IMR-90 (cell line): ENCODE measurements at regions not wholly inside any gene's neighbourhood (a gene's known extent, or its start where the extent isn't known, plus 50 kb on each side); places are given as distances from the start of the nearest gene placed in this dataset.

Experiments used
- ATAC-seq: fragments of 200-7000 bp; cut with Tn5 transposase; 2 replicates; pipeline ENCODE4 v1.9.1; 2020; ENCODE audit warnings: low read depth, mild to moderate bottlenecking, moderate library complexity
- BruUV-seq: library from RNA; stranded (reverse); fragments of 400-500 nt; replicated peaks from 2 replicates; lab custom pipeline; 2021; lab: Mats Ljungman, UMichigan
- CTCF ChIA-PET: fragments of 300-600 bp; formaldehyde crosslinking; extraction: SDS; loops from one replicate; lab custom pipeline; 2021; ENCODE audit warnings: antibody characterized with exemption; lab: Yijun Ruan, JAX
- POLR2A ChIA-PET: fragments of 300-600 bp; sonication (Branson Sonifier 250); formaldehyde crosslinking; loops from one replicate; lab custom pipeline; 2022; ENCODE audit warnings: antibody characterized with exemption; ENCODE audit not compliant: unreplicated experiment; lab: Charles Lee
- DNase-seq: peaks from one replicate; pipeline ENCODE4 v3.0.0; 2013
- H2AFZ ChIP-seq: replicated peaks from 2 replicates; pipeline ENCODE3; 2013; ENCODE audit warnings: low read length, mild to moderate bottlenecking; ENCODE audit not compliant: poor library complexity
- H2AK5ac ChIP-seq: 2 replicates; pipeline ENCODE4 v1.6.1; 2013; ENCODE audit warnings: low read depth, low read length, inconsistent platforms
- H2AK9ac ChIP-seq: replicated peaks from 2 replicates; pipeline ENCODE3; 2013; ENCODE audit warnings: mild to moderate bottlenecking, low read depth, low read length, moderate library complexity; ENCODE audit not compliant: poor library complexity
- H2BK120ac ChIP-seq: 2 replicates; pipeline ENCODE4 v1.6.1; 2013; ENCODE audit warnings: low read depth, low read length, inconsistent platforms
- H2BK15ac ChIP-seq: 3 replicates; pipeline ENCODE4 v1.6.1; 2013; ENCODE audit warnings: low read depth, low read length, inconsistent platforms
- H2BK20ac ChIP-seq: 2 replicates; pipeline ENCODE4 v1.6.1; 2013; ENCODE audit warnings: low read depth, mild to moderate bottlenecking, inconsistent platforms, low read length, moderate library complexity
- H2BK5ac ChIP-seq: 2 replicates; pipeline ENCODE4 v1.6.1; 2013; ENCODE audit warnings: mild to moderate bottlenecking, low read depth, low read length, inconsistent platforms; ENCODE audit not compliant: poor library complexity, severe bottlenecking
- H3K14ac ChIP-seq: replicated peaks from 2 replicates; pipeline ENCODE4 v1.6.1; 2013; ENCODE audit warnings: low read depth, low read length, inconsistent platforms
- H3K18ac ChIP-seq: 2 replicates; pipeline ENCODE4 v1.6.1; 2013; ENCODE audit warnings: low read depth, low read length, control low read depth
- H3K23ac ChIP-seq: 2 replicates; pipeline ENCODE4 v1.6.1; 2013; ENCODE audit warnings: low read depth, low read length, inconsistent platforms
- H3K27ac ChIP-seq: 2 replicates; pipeline ENCODE4 v1.5.1; 2013; ENCODE audit warnings: mild to moderate bottlenecking, control low read depth, low read length; ENCODE audit not compliant: insufficient read depth
- H3K27me3 ChIP-seq: 2 replicates; pipeline ENCODE4 v1.6.1; 2013; ENCODE audit warnings: low read length; ENCODE audit not compliant: control insufficient read depth, insufficient read depth
- H3K36me3 ChIP-seq: 2 replicates; pipeline ENCODE4 v1.6.1; 2013; ENCODE audit warnings: low read length, mixed read lengths; ENCODE audit not compliant: control insufficient read depth, insufficient read depth
- H3K4ac ChIP-seq: 2 replicates; pipeline ENCODE4 v1.6.1; 2013; ENCODE audit warnings: low read depth, low read length, inconsistent platforms
- H3K4me1 ChIP-seq: 2 replicates; pipeline ENCODE4 v1.6.1; 2013; ENCODE audit warnings: low read length, mixed read lengths; ENCODE audit not compliant: control insufficient read depth, insufficient read depth
- H3K4me2 ChIP-seq: 2 replicates; pipeline ENCODE4 v1.6.1; 2013; ENCODE audit warnings: low read depth, mild to moderate bottlenecking, control low read depth, low read length, moderate library complexity
- H3K4me3 ChIP-seq: 2 replicates; pipeline ENCODE4 v1.5.1; 2013; ENCODE audit warnings: low read depth, mild to moderate bottlenecking, control low read depth, low read length, moderate library complexity; ENCODE audit not compliant: insufficient read depth
- H3K56ac ChIP-seq: 2 replicates; pipeline ENCODE4 v1.6.1; 2013; ENCODE audit warnings: low read length, inconsistent platforms; ENCODE audit not compliant: insufficient read depth; ENCODE audit errors: extremely low read depth
- H3K79me1 ChIP-seq, 2 experiments: 2 replicates each; pipeline ENCODE4 v1.6.1; 2013; ENCODE audit warnings: low read length in 2 of 2, inconsistent platforms in 1 of 2, low read depth in 1 of 2
- H3K9ac ChIP-seq: 2 replicates; pipeline ENCODE4 v1.6.1; 2013; ENCODE audit warnings: low read depth, low read length, control low read depth
- H3K9me1 ChIP-seq: 2 replicates; pipeline ENCODE4 v1.6.1; 2013; ENCODE audit warnings: low read length, inconsistent platforms; ENCODE audit not compliant: insufficient read depth
- H3K9me3 ChIP-seq: 2 replicates; pipeline ENCODE4 v1.6.1; 2013; ENCODE audit warnings: low read length; ENCODE audit not compliant: control insufficient read depth, insufficient read depth
- H4K20me1 ChIP-seq: 2 replicates; pipeline ENCODE4 v1.6.1; 2013; ENCODE audit warnings: low read length, inconsistent platforms; ENCODE audit not compliant: insufficient read depth
- H4K5ac ChIP-seq: 2 replicates; pipeline ENCODE4 v1.6.1; 2013; ENCODE audit warnings: mild to moderate bottlenecking, low read depth, low read length, control low read depth
- H4K8ac ChIP-seq, 2 experiments: 2 replicates each; pipeline ENCODE4 v1.6.1; 2013; ENCODE audit warnings: low read depth in 2 of 2, low read length in 2 of 2, control low read depth in 1 of 2, inconsistent platforms in 1 of 2
- H4K91ac ChIP-seq: 2 replicates; pipeline ENCODE4 v1.6.1; 2013; ENCODE audit warnings: low read depth, low read length, inconsistent platforms; ENCODE audit not compliant: insufficient read depth
- FOS ChIP-seq: fragments of 150-350 bp; IDR thresholded peaks from 2 replicates; pipeline ENCODE4 v1.6.1; 2016; ENCODE audit warnings: low read depth, low read length
- MAFK ChIP-seq: IDR thresholded peaks from 2 replicates; pipeline ENCODE4 v1.6.1; 2012; ENCODE audit warnings: low read depth, low read length, improper control_type of control experiment
- MAZ ChIP-seq: IDR thresholded peaks from 2 replicates; pipeline ENCODE4 v1.6.1; 2012; ENCODE audit warnings: low read depth, mild to moderate bottlenecking, low read length, improper control_type of control experiment, moderate library complexity, borderline replicate concordance
- POLR2A ChIP-seq: IDR thresholded peaks from 2 replicates; pipeline ENCODE4 v1.6.1; 2012; ENCODE audit warnings: mild to moderate bottlenecking, low read depth, low read length
- WGBS, 2 experiments: methylation state at CpG; one replicate each; pipeline versions ENCODE4 v1.1.5 to v1.1.7; 2013; ENCODE audit warnings: missing lambda C conversion rate in 2 of 2; ENCODE audit not compliant: insufficient read length in 1 of 2; ENCODE audit errors: extremely low coverage in 2 of 2; 5-methylcytosine and 5-hydroxymethylcytosine counted together
- dilution Hi-C: fragments of 300-500 bp; cut with HindIII; formaldehyde crosslinking; loops from one replicate; pipeline ENCODE4 v1.14.3; 2018; ENCODE audit warnings: low sequenced_read_pairs; ENCODE audit not compliant: unreplicated experiment
- in situ Hi-C: fragments of 300-500 bp; cut with MboI; formaldehyde crosslinking; loops from 3 replicates; pipeline ENCODE4 v1.14.3; 2019; ENCODE audit warnings: low sequenced_read_pairs, inconsistent platforms, mixed read lengths
- intact Hi-C: fragments of 100-400 bp; cut with micrococcal nuclease; formaldehyde crosslinking; loops from 2 replicates; pipeline ENCODE4 v1.10.0; 2022

- H2AK9ac ChIP-seq = no peak overlapping the region
- H3K27me3 ChIP-seq = no peaks in the 10 kb centered on the region
- no peak overlapping the region for H3K9ac ChIP-seq
- no peak overlapping the region for H4K91ac ChIP-seq
- no peak overlapping the region for H3K4me2 ChIP-seq
- no TSS peak for BruUV-seq
- H3K79me1 ChIP-seq = no peaks in the 10 kb centered on the region
- no peaks in the 10 kb centered on the region for H3K9me1 ChIP-seq
- no peak overlapping the region for H4K5ac ChIP-seq
- no CpG with 5 or more reads among the region's 4 CpGs for WGBS, 2 experiments
- no peak overlapping the region for H3K27ac ChIP-seq
- no peak overlapping the region for H2BK5ac ChIP-seq
- H2BK20ac ChIP-seq = no peak overlapping the region
- ChIA-PET CTCF (no interaction called here), POLR2A (no interaction called here)
- H3K4me1 ChIP-seq = no peaks in the 10 kb centered on the region
- no peak overlapping the region for H2BK15ac ChIP-seq
- H3K9me3 ChIP-seq = peaks cover 5% of the 10 kb centered on the region; the same call in 1 of the 2 replicates
- no peak overlapping the region for H3K23ac ChIP-seq
- no peak overlapping the region for H4K8ac ChIP-seq
- no peak for DNase-seq
- dilution Hi-C loops (no loop called here), intact Hi-C loops (no loop called here), in situ Hi-C loops (no loop called here)
- H3K56ac ChIP-seq = no peak overlapping the region
- no peak overlapping the region for H3K4ac ChIP-seq
- H3K14ac ChIP-seq = no peak overlapping the region
- H2AFZ ChIP-seq = no peak overlapping the region
- H3K4me3 ChIP-seq = no peak overlapping the region
- TF ChIP-seq MAFK = no peak
- no peak for TF ChIP-seq POLR2A
- no peak for TF ChIP-seq MAZ
- no peak for TF ChIP-seq FOS
- no peak overlapping the region for H2AK5ac ChIP-seq
- no peak for ATAC-seq
- H3K18ac ChIP-seq = no peak overlapping the region
- H3K36me3 ChIP-seq = no peaks in the 10 kb centered on the region
- H4K20me1 ChIP-seq = no peaks in the 10 kb centered on the region
- H2BK120ac ChIP-seq = no peak overlapping the region
Observed at GRCh38 chr16:80417706-80418271, 123.0 kb upstream of the DYNLRB2 start.
